Breast epithelium (tissue), 3 donors: ENCODE measurements at regions not wholly inside any gene's neighbourhood (a gene's known extent, or its start where the extent isn't known, plus 50 kb on each side); places are given as distances from the start of the nearest gene placed in this dataset.

Experiments used
- CTCF ChIP-seq, 3 donors: fragments of 450-650 bp; IDR thresholded peaks; one replicate each; pipeline ENCODE4 v1.5.1; 2016 to 2017; ENCODE audit warnings: antibody characterized with exemption in 3 of 3, mild to moderate bottlenecking in 3 of 3, moderate library complexity in 3 of 3
- POLR2A ChIP-seq: fragments of 450-650 bp; IDR thresholded peaks from one replicate; pipeline ENCODE4 v1.6.1; 2016; ENCODE audit warnings: antibody characterized with exemption, mild to moderate bottlenecking, moderate library complexity
- POLR2AphosphoS5 ChIP-seq, 3 donors: sonication (generic); formaldehyde crosslinking; IDR thresholded peaks; one replicate each; pipeline ENCODE4 v1.6.1; 2017; ENCODE audit warnings: antibody characterized with exemption in 3 of 3

- TF ChIP-seq POLR2A (no peak), CTCF (IDR thresholded peaks at IDR 0.05) (no peak), POLR2AphosphoS5 (IDR thresholded peaks at IDR 0.05) (no peak)
Observed at GRCh38 chr1:72986591-72987290, 704.4 kb upstream of the NEGR1 start.
